WTC11 (cell line): ENCODE measurements at regions not wholly inside any gene's neighbourhood (a gene's known extent, or its start where the extent isn't known, plus 50 kb on each side); places are given as distances from the start of the nearest gene placed in this dataset.
"Not testable (repeated sequence)": the region's sequence is repeated elsewhere in the genome, so short reads cannot be mapped to it uniquely, and the experiment has no call there.

Experiments
- ATAC-seq: fragments of 200-7000 bp; cut with Tn5 transposase; 2 replicates; pipeline ENCODE4 v1.10.0; 2021; ENCODE audit warnings: mild to moderate bottlenecking, moderate library complexity
- CTCF ChIA-PET: fragments of 300-600 bp; sonication (Branson Sonifier 250); formaldehyde crosslinking; loops from one replicate; lab custom pipeline; 2021; ENCODE audit warnings: antibody characterized with exemption; lab: Charles Lee
- POLR2A ChIA-PET: fragments of 350-600 bp; sonication (Branson Sonifier 250); formaldehyde crosslinking; loops from one replicate; lab custom pipeline; 2021; ENCODE audit warnings: antibody characterized with exemption; lab: Charles Lee
- DNase-seq: peaks from one replicate; pipeline ENCODE4 v3.0.0; 2021; ENCODE audit warnings: low spot score
- H3K27ac Mint-ChIP-seq: 2 replicates; pipeline ENCODE4 v1.8.0; 2021; ENCODE audit warnings: mixed read lengths
- H3K27me3 Mint-ChIP-seq: 2 replicates; pipeline ENCODE4 v1.8.0; 2021; ENCODE audit warnings: low read depth, mild to moderate bottlenecking, moderate library complexity, mixed read lengths
- H3K36me3 Mint-ChIP-seq: 2 replicates; pipeline ENCODE4 v1.8.0; 2021; ENCODE audit warnings: mixed read lengths
- H3K4me1 Mint-ChIP-seq: 2 replicates; pipeline ENCODE4 v1.8.0; 2022; ENCODE audit warnings: mixed read lengths
- H3K4me3 Mint-ChIP-seq: 2 replicates; pipeline ENCODE4 v1.8.0; 2021; ENCODE audit warnings: mild to moderate bottlenecking, moderate library complexity, mixed read lengths
- H3K9me3 Mint-ChIP-seq: 2 replicates; pipeline ENCODE4 v1.8.0; 2021; ENCODE audit warnings: mixed read lengths
- TF ChIP-seq, protein P1 (sequence below): sonication (generic); formaldehyde crosslinking; conservative IDR thresholded peaks from 2 replicates; pipeline ENCODE4 v1.8.1; 2022; ENCODE audit warnings: mild to moderate bottlenecking, missing genetic modification reagents
- TF ChIP-seq, protein P2 (sequence below): sonication (generic); formaldehyde crosslinking; IDR thresholded peaks from 2 replicates; pipeline ENCODE4 v1.8.1; 2022; ENCODE audit warnings: low read depth, mild to moderate bottlenecking, moderate library complexity, missing genetic modification reagents, borderline replicate concordance

GRCh38 chr22:11597666-11598358, 3930.2 kb upstream of the OR11H1 start:
- POLR2A ChIA-PET, ATAC-seq, DNase-seq, H3K4me1 Mint-ChIP-seq, H3K27ac Mint-ChIP-seq, CTCF ChIA-PET, H3K4me3 Mint-ChIP-seq: not testable (repeated sequence)
- Mint-ChIP-seq H3K27me3 (peaks cover 28% of the 10 kb centered on the region), H3K36me3 (peaks cover 84% of the 10 kb centered on the region), H3K9me3 (peaks cover 65% of the 10 kb centered on the region)

DNA sequence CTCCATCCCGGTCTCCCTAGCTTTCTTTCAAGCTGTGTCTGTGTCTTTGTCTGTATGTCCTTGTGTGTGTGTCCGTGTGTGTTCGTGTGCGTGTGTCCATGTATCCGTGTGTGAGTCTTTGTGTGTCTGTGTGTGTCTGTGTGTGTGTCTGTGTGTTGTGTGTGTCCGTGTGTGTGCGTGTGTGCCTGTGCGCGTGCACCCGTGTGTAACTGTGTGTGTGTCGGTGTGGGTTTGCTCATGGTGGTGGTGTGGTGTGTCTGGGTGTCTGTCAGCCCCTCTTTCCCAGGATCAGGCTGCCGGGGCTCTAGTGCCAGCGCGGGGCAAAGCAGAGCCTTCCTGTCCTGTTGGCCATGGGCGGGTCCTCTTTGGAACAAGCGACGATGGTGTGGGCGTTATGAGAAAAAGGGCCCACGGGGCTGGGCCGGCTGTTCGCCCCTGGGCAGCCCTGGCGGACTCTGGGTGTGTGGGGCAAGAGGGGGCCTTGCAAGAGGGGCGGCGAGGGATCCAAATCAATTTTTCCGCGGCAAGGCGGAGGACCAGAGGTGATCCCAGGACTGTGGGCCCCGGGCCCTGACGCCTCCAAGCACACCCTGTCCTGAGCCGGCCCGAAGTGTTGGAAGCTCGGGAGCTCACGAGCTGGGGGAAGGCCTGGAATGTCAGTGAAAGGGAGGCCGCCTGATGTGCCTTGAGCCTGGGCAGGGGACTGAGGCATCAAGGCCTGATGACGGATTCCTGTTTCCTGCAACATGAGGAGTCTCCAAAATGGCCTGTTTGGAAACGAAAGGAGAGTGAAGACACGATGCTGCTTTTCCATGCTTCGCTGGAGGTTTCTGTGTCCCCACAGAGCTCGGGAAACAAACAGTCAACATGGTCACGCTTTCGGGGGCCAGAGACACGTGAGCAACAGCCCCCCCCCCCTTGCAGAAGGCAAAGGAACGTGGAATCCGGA, 3929.2 kb upstream of the OR11H1 start:
- no peak for DNase-seq
- ATAC-seq: no peak
- ChIA-PET CTCF (no interaction called here), POLR2A (no interaction called here)
- H3K4me3 Mint-ChIP-seq: no peak overlapping the region
- no peaks in the 10 kb centered on the region for H3K4me1 Mint-ChIP-seq
- peaks cover 82% of the 10 kb centered on the region for H3K36me3 Mint-ChIP-seq
- TF ChIP-seq, protein P1, sequence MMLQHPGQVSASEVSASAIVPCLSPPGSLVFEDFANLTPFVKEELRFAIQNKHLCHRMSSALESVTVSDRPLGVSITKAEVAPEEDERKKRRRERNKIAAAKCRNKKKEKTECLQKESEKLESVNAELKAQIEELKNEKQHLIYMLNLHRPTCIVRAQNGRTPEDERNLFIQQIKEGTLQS (CRISPR knock-in tag): no peak
- TF ChIP-seq, protein P2, sequence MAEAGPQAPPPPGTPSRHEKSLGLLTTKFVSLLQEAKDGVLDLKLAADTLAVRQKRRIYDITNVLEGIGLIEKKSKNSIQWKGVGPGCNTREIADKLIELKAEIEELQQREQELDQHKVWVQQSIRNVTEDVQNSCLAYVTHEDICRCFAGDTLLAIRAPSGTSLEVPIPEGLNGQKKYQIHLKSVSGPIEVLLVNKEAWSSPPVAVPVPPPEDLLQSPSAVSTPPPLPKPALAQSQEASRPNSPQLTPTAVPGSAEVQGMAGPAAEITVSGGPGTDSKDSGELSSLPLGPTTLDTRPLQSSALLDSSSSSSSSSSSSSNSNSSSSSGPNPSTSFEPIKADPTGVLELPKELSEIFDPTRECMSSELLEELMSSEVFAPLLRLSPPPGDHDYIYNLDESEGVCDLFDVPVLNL (CRISPR knock-in tag): no peak
- H3K27ac Mint-ChIP-seq: no peak overlapping the region
- peaks cover 63% of the 10 kb centered on the region for H3K9me3 Mint-ChIP-seq
- peaks cover 27% of the 10 kb centered on the region for H3K27me3 Mint-ChIP-seq

DNA sequence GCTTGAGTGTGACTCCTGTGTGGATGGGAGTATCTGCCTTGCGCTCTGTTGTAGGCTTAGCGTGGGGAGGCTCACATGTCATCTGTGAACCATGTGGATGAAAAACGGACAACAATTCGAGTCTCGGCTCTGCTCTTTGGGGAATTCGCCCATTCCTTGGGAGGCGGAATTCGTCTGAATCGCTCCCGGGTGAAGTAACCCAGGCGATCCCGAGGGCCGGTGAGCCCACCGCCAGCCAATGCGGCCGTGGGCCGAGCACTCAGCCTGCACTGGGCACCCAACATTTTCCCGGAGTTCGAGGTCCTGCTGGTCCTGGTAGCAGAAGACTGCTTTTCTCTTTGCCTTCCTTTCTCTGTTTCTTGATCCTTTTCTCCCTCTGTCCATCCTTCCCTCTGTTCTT, 3928.5 kb upstream of the OR11H1 start:
- Mint-ChIP-seq H3K36me3 (peaks cover 80% of the 10 kb centered on the region), H3K9me3 (peaks cover 61% of the 10 kb centered on the region), H3K27me3 (peaks cover 25% of the 10 kb centered on the region)
- CTCF ChIA-PET, DNase-seq, H3K27ac Mint-ChIP-seq, ATAC-seq, POLR2A ChIA-PET, H3K4me1 Mint-ChIP-seq, H3K4me3 Mint-ChIP-seq: not testable (repeated sequence)

DNA sequence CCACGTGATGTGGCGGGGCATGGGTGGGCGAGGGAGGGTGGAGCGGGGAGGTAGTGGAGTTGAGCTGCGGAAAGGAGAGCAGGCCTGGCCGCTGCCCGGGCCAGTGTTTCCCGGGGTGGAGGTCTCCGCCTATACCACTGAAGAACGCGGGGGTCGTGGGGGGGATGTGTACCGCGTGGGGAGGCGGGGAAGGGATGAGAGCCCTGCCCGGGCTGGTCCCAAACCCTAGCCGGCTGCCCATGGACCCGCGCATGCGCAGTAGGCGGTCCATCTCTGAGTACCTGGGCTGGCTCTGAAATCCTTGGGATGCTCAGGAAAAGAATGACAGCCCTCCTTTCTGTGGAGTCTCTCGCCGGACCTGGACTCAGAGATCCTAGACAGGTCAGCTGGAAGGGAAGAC, 3927.8 kb upstream of the OR11H1 start:
- DNase-seq: not testable (repeated sequence)

DNA sequence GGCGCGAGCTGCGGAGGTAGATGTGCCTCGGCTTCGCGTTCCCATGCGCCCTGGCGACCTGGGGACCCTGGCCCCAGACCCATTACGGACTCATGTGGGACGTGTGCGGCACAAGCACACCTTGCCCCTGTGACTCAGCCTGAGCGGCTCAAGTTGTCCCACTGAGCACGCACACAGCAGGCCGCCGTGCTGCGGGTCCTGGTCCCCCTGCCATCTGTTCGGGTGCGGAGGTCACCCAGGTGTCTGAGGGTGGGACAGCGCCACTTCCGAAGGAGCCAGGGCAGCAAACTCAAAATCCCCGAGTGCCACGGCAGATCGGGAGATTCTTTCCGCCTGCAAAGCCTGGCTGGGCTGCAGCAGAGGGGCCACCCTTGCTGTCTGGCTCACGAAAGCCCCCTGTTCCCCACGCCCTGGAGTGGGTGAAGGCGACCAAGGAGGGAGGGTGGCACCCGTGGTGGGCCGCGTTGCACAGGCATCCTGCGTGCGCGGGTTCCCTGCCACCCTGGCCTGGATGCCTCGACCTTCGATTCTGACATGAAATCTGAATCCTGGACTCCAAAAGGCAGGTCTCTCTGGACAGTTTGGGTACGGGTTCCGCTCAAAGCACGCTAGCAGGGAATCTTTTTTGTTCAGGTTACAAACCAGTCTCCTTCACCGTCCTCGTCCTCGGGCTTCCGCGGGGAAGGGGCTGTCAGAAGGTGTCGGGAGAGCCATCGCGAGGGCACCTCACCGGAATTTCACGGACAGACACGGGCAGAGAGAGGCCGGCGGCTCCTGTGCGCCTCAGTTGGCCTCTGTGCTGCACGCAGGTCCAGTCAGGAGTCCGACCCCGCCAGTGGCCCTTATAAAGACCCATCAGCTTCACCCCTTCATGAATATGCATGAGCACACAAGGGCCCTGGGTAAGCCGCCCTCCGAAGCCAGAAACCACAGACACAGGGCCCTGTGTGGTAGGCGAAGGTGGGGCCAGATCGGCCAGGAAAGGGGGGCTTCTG, 3926.8 kb upstream of the OR11H1 start:
- H3K36me3 Mint-ChIP-seq: peaks cover 78% of the 10 kb centered on the region
- H3K27ac Mint-ChIP-seq, DNase-seq, H3K4me3 Mint-ChIP-seq, POLR2A ChIA-PET, H3K4me1 Mint-ChIP-seq, CTCF ChIA-PET, ATAC-seq: not testable (repeated sequence)
- H3K9me3 Mint-ChIP-seq: peaks cover 61% of the 10 kb centered on the region
- peaks cover 25% of the 10 kb centered on the region for H3K27me3 Mint-ChIP-seq

More for the DNA sequence above, 3927.8 kb upstream of the OR11H1 start:
- H3K27ac Mint-ChIP-seq, ATAC-seq, CTCF ChIA-PET, H3K4me3 Mint-ChIP-seq, H3K4me1 Mint-ChIP-seq, POLR2A ChIA-PET: not testable (repeated sequence)
- Mint-ChIP-seq H3K36me3 (peaks cover 80% of the 10 kb centered on the region), H3K9me3 (peaks cover 61% of the 10 kb centered on the region), H3K27me3 (peaks cover 25% of the 10 kb centered on the region)

DNA sequence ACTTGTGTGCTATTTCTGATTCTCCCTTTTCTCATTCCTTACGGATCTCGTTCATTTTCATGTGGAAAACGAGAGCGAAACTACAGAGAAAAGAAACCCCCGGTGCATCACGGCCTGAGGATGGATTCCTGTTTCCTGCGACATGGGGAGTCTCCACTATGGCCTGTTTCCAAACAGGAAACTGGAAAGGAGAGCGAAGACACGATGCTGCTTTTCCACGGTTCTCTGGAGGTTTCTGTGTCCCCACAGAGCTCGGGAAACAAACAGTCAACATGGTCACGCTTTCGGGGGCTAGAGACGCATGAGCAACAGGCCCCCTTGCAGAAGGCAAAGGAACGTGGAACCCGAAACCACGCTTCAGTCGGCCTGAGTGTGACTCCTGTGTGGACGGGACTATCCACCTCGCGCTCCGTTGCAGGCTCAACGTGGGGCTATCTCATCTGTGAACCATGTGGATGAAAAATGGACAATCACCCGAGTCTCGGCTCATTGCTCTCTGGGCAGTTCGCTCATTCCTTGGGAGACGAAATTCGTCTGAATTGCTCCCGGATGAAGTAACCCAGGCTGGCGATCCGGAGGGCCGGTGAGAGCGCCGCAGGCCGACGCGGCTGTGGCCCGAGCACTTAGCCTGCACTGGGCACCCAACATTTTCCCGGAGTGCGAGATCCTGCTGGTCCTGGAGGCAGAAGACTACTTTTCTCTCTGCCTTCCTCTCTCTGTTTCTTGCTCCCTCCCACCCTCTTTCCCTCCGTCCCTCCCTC, 3923.2 kb upstream of the OR11H1 start:
- CTCF ChIA-PET, DNase-seq, POLR2A ChIA-PET, ATAC-seq, H3K4me1 Mint-ChIP-seq, H3K4me3 Mint-ChIP-seq, H3K27ac Mint-ChIP-seq: not testable (repeated sequence)
- Mint-ChIP-seq H3K36me3 (peaks cover 75% of the 10 kb centered on the region), H3K9me3 (peaks cover 67% of the 10 kb centered on the region), H3K27me3 (peaks cover 24% of the 10 kb centered on the region)
